HEK293 (cell line): ENCODE measurements at regions not wholly inside any gene's neighbourhood (a gene's known extent, or its start where the extent isn't known, plus 50 kb on each side); places are given as distances from the start of the nearest gene placed in this dataset.

ENCODE experiments used
- CTCF ChIP-seq: fragments of 450-650 bp; formaldehyde crosslinking; IDR thresholded peaks from 2 replicates; pipeline ENCODE4 v1.5.1; 2016; ENCODE audit warnings: missing biosample characterization, missing genetic modification characterization
- GLI2 ChIP-seq: fragments of 450-650 bp; formaldehyde crosslinking; IDR thresholded peaks from 2 replicates; pipeline ENCODE4; 2017; ENCODE audit warnings: missing biosample characterization, missing genetic modification characterization, low read depth, borderline replicate concordance
- HOXA7 ChIP-seq: sonication (generic); formaldehyde crosslinking; IDR thresholded peaks from 2 replicates; pipeline ENCODE4 v1.8.1; 2022; ENCODE audit warnings: missing genetic modification reagents, borderline replicate concordance
- MYNN ChIP-seq: fragments of 450-650 bp; formaldehyde crosslinking; IDR thresholded peaks from 2 replicates; pipeline ENCODE4 v1.5.1; 2016; ENCODE audit warnings: missing biosample characterization, missing genetic modification characterization, borderline replicate concordance
- ZBTB11 ChIP-seq: fragments of 450-650 bp; formaldehyde crosslinking; conservative IDR thresholded peaks from 2 replicates; pipeline ENCODE4 v1.5.1; 2016; ENCODE audit warnings: low read depth, missing biosample characterization, missing genetic modification characterization
- ZNF114 ChIP-seq: fragments of 450-650 bp; formaldehyde crosslinking; IDR thresholded peaks from 2 replicates; pipeline ENCODE4 v1.5.0; 2017; ENCODE audit warnings: missing biosample characterization, missing genetic modification characterization
- ZNF280D ChIP-seq: fragments of 450-650 bp; formaldehyde crosslinking; IDR thresholded peaks from 2 replicates; pipeline ENCODE4 v1.5.1; 2016; ENCODE audit warnings: missing biosample characterization, missing genetic modification characterization
- ZNF302 ChIP-seq: fragments of 450-650 bp; formaldehyde crosslinking; IDR thresholded peaks from 2 replicates; pipeline ENCODE4 v1.5.1; 2016; ENCODE audit warnings: missing biosample characterization, missing genetic modification characterization, low read depth
- ZNF335 ChIP-seq: fragments of 450-650 bp; formaldehyde crosslinking; conservative IDR thresholded peaks from 2 replicates; pipeline ENCODE4 v1.5.1; 2016; ENCODE audit warnings: missing biosample characterization, missing genetic modification characterization
- ZNF639 ChIP-seq: fragments of 450-650 bp; formaldehyde crosslinking; IDR thresholded peaks from 2 replicates; pipeline ENCODE4 v1.5.1; 2016; ENCODE audit warnings: missing biosample characterization, missing genetic modification characterization

- no peak for TF ChIP-seq CTCF (tag by site-specific recombination)
- no peak for TF ChIP-seq ZNF114 (tag by site-specific recombination)
- no peak for TF ChIP-seq ZNF302
- TF ChIP-seq MYNN (tag by site-specific recombination): no peak
- TF ChIP-seq ZNF335 (tag by site-specific recombination): no peak
- TF ChIP-seq ZNF639: no peak
- no peak for TF ChIP-seq ZNF280D (tag by site-specific recombination)
- TF ChIP-seq HOXA7 (CRISPR knock-in tag): no peak
- no peak for TF ChIP-seq ZBTB11 (tag by site-specific recombination)
- TF ChIP-seq GLI2: no peak
These were observed 1091.9 kb upstream of the FANCL start for GRCh38 chr2:59333007-59333406.
